ENCODE measurements at regions not wholly inside any gene's neighbourhood (a gene's known extent, or its start where the extent isn't known, plus 50 kb on each side); places are given as distances from the start of the nearest gene placed in this dataset.
"Not testable (repeated sequence)": the region's sequence is repeated elsewhere in the genome, so short reads cannot be mapped to it uniquely, and the experiment has no call there.

DNA sequence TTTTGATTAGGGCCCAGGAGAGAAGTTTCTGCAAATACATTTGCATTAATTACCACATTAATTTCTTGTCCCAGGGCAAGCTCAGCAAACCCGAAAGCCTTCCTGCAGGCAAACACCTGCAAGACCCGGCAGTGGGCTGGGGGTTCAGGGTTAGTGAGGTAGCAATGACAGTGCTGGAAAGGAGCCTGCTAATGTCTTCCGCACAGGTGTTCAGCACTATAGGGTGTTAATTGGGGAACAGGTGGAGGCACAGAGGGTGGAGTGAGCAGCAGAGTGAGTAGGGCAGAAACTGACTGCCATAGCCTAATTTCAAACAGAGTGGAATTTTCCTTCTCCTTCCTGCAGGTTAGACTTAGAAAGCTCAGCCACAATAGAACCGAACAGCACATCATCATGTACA lies 50.9 kb upstream of the UBASH3B start:
- no peak for DNase-seq (ENCODE audit: low read depth in 4 of 4, low spot score in 3 of 4)

DNA sequence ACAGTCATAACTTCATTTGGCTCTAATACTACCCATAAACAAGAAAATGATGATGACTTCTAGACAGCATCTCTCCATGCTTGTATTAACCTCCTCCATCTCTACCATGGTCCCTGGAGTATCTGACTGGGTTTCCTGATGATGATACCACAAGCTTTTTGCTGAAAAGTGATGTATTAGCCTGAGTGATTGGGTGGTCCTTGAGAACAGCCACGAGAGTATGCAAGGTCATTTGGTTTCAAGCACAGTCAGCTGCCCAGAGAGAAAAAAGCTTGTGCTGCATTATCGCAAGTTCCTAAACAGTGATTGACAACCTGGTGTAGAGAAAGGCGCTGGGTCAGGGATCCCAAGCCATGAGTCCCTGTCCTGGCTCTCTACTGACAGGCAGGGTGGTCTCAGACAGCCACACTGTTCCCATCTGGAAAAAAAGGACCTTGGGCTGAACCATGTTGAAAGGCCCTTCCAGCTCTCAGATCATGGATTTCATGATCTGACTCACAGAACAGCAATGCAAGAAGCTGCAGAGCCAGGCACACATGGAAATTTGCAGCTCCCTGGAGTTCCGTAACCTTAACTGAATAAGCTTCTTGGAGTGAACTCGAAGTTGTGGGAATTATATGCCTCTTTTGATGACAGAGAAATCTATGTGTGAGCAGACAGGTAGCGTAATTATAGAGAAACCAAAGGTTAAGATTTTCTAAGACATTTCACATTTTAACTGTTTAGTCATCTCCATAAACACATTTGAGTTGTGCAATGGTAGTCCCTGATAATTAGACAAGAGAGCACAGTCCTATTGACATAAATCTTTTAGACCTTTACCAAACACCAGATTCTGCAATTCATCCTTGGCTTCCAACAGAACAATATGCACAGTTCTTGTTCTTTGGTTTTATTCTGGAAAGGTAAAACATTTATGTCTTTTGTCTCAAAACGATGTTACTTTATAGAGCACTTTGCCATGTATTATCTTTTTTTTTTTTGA lies 54.1 kb upstream of the UBASH3B start:
- no peak for DNase-seq (ENCODE audit: low read depth in 4 of 4, low spot score in 3 of 4)

DNA sequence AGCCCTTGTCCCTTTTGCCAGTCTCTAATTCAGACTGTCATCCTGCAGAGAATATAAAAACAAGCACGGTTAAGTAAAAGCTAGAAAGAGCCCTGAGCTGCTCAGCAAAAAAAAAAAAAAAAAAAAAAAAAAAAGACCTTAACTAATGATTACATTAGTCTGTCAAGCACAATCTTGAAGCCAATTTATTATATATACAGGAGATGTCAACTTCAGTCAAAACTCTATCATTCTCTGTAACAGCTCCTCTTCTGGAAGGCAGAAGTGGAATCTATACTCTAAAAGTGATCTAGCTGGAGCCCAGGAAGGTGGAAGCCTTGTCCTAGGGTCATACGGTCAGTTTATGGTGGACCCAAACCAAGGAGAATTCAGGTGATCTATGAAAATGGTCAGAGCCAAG lies 55.2 kb upstream of the UBASH3B start:
- DNase-seq (ENCODE audit: low read depth in 4 of 4, low spot score in 3 of 4), result no peak

- no peak for DNase-seq (ENCODE audit: low read depth in 4 of 4, low spot score in 3 of 4)
These were observed 56.1 kb upstream of the UBASH3B start for GRCh38 chr11:122599434-122599833.

- no peak for DNase-seq (ENCODE audit: low read depth in 4 of 4, low spot score in 3 of 4)
These were observed 56.6 kb upstream of the UBASH3B start for GRCh38 chr11:122598971-122599370.

DNA sequence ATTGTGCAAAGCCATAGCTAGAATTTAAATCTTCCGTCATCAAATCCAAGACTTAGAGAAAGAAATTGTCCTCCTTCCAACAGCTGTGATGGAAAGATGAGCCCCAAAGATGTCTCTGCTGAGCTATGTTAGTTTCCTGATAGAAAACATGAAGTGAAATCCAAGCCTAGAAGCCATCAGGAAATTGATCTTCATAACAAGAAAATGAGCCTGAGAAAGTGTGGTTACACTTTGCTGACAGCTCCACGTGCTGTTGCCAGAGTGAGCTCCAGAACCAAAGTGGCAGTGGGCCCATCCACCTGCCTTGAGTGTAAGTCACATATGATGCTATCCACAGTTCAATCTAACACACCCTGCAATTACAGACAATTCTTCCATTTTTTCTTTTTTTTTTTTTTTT lies 58.0 kb upstream of the UBASH3B start:
- DNase-seq (ENCODE audit: low read depth in 4 of 4, low spot score in 3 of 4), result no peak

DNA sequence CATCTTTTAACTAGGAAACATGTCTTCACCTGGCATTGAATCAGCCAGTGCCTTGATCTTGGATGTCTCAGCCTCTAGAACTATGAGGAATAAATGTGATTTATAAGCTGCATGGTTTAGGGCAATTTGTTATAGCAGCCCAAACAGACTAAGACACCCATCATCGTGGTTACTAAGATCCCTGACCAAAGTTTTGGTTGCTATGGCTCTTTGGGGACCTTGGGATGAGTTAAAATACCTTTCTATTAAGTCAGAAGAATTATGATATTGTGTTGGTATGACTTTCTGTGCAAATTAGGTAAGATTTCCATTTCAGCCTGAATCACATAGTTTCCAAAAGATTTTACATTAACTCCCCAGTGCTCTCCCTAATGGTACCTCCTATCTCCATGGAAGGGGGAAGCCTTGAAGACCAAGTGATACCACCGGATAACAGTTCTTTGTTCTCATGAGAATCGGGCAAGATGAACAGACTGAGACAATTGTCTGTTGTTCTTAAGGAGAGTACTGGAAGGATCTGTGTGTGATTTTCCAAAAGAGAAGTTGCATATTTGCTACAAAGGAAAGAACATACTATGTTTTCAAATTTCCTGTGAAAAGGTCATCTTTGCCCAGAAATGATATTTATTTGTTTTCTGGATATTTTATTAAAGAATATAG lies 60.4 kb upstream of the UBASH3B start:
- DNase-seq (ENCODE audit: low read depth in 4 of 4, low spot score in 3 of 4), result no peak

DNA sequence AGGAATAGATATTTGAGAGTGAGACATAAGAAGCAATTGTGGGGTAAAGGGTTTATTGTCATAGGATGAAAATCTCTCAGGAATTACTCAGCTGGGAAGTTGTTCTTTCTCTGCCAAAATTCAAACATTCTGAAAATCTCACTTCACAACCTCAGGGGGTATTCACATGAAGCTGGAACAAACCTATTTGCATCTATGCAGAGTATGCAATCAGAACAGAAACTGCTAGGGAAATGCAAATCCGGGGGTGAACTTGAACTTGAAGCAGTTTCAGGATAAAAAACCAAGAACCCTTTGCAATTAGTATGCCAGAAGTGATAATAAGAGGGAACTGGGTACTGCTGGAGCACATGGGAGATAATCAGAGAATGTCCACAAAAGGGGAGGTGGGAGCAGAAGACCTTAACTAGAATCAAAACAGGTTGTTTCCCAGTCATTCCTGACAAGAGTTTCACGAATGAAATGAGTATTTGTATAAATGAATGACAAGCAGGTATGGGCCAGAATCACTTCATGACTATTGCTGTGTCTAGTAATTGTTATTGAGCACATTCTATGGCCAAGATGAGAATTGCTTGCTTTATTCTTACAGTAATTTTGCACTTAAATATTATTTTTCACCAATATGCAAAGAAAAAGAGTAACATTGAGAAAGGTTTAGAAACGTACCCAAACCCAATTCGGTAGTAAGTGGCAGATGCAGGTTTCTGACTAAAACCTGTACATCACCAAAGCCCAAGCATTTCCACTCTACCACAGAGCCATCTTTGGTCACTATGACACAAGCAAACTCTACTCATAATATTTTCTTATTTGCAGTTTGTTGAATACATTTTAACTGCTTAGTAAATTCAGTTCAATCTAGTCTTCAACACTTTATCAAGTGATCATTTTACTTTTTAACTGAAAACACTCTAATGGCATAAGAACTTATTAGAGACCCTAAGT lies 61.8 kb upstream of the UBASH3B start:
- no peak for DNase-seq (ENCODE audit: low read depth in 4 of 4, low spot score in 3 of 4)

GRCh38 chr11:122592641-122593040 lies 62.9 kb upstream of the UBASH3B start:
- DNase-seq (ENCODE audit: low read depth in 4 of 4, low spot score in 3 of 4), result no peak

- DNase-seq (ENCODE audit: low read depth in 4 of 4, low spot score in 3 of 4), result no peak
These were observed 70.9 kb upstream of the UBASH3B start for GRCh38 chr11:122584670-122585069.

DNA sequence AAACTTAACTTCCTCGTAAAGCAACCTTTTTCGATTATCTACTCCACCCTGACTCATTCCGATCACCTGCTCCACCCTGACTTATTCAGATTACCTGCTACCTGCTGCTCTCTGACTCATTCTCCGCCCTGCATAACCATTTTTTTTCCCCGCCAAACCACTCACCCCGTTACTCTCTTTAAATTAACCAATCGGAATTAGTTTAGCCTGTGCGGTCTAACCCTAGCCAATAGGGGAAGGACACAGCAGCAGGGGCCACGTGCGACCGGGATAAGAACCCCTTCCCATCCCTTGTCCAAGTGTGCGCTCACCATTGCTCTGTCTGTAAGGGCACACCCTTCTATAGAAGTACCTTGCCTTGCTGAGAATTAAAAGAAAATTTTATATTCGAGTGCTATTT lies 75.5 kb upstream of the UBASH3B start:
- DNase-seq (ENCODE audit: low read depth in 4 of 4, low spot score in 3 of 4), result not testable (repeated sequence)

GRCh38 chr11:122578171-122578825 lies 77.2 kb upstream of the UBASH3B start:
- no peak for DNase-seq (ENCODE audit: low read depth in 4 of 4, low spot score in 3 of 4)

GRCh38 chr11:122572592-122572991 lies 82.9 kb upstream of the UBASH3B start:
- no peak for DNase-seq (ENCODE audit: low read depth in 4 of 4, low spot score in 3 of 4)

DNA sequence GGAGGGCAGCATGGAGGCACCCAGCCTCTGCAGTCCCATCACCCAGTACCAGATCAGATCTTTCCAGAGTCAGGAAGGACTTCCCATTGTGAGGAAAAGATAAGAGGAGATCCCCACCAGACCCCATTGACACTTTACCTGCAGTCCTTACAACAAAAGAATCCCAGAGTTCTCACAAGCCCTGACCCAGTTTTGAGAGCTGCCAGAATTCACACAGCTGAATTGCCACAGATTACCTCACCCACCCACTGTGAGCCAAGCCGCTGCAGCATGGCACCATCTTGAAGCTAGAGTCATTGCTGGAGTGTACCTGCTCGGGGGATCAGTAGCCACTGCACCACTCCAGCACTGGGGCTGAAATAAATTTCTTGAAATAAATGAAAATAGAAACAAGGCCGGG lies 91.8 kb upstream of the UBASH3B start:
- no peak for DNase-seq (ENCODE audit: low read depth in 4 of 4, low spot score in 3 of 4)

GRCh38 chr11:122559734-122560382 lies 95.7 kb upstream of the UBASH3B start:
- DNase-seq (ENCODE audit: low read depth in 4 of 4, low spot score in 3 of 4), result no peak

DNA sequence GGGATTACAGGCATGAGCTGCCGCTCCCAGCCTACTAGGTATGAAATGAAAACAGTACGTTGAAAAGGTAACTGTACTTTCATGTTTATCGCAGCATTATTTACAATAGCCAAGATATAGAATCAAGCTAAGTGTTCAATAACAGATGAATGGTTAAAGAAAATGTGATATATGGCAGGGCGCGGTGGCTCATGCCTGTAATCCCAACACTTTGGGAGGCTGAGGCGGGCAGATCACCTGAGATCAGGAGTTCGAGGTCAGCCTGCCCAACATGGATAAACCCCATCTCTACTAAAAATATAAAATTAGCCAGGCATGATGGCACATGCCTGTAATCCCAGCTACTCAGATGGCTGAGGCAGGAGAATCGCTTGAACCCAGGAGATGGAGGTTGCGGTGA lies 96.3 kb upstream of the UBASH3B start:
- not testable (repeated sequence) for DNase-seq (ENCODE audit: low read depth in 4 of 4, low spot score in 3 of 4)

DNA sequence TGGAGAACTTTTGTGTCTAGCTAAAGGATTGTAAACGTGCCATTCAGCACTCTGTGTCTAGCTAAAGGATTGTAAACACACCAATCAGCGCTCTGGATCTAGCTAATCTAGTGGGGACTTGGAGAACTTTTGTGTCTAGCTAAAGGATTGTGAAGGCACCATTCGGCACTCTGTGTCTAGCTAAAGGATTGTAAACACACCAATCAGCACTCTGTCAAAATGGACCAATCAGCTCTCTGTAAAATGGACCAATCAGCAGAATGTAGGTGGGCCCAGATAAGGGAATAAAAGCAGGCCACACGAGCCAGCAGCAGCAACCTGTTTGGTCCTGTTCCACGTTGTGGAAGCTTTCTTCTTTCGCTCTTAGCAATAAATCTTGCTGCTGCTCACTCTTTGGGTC lies 98.4 kb upstream of the UBASH3B start:
- DNase-seq (ENCODE audit: low read depth in 4 of 4, low spot score in 3 of 4), result not testable (repeated sequence)

- peak in 1 of 4 donors; percentile 10 for DNase-seq (ENCODE audit: low read depth in 4 of 4, low spot score in 3 of 4)
These were observed 98.9 kb upstream of the UBASH3B start for GRCh38 chr11:122556605-122557004.

- no peak for DNase-seq (ENCODE audit: low read depth in 4 of 4, low spot score in 3 of 4)
These were observed 117.5 kb upstream of the UBASH3B start for GRCh38 chr11:122538060-122538459.

GRCh38 chr11:122524898-122525297 lies 130.6 kb upstream of the UBASH3B start:
- DNase-seq (ENCODE audit: low read depth in 4 of 4, low spot score in 3 of 4), result no peak

Data from right renal pelvis (tissue), 4 donors.